GM18520 (cell line): ENCODE measurements at regions not wholly inside any gene's neighbourhood (a gene's known extent, or its start where the extent isn't known, plus 50 kb on each side); places are given as distances from the start of the nearest gene placed in this dataset.

Source experiments
- ATAC-seq: cut with Tn5 transposase; IDR thresholded peaks from one replicate; pipeline ENCODE4 v1.9.1; 2021; ENCODE audit not compliant: unreplicated experiment

GRCh38 chr18:39990540-39990939 lies 1964.5 kb upstream of the PIK3C3 start:
- no peak for ATAC-seq

DNA sequence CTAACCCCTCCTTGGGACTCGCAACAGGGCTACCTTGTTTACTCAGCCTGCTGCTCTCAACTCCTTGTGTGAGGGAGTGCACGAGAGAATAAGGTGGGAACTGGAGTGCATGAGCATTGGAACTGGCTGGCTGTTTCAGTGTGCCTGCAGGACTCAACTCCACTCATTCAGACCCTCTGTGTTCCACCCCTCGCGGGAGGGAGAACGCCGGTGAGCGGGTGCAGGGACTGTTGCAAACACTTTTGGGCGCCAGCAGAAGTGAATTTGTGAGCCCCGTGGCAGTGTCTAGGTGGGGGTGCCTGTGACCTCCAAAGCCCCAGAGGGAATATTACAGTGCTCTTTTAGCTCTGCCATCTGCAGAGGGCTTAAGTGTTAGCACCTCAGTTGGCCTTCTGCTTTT lies 1978.3 kb upstream of the PIK3C3 start:
- no peak for ATAC-seq

GRCh38 chr18:39972521-39972920 lies 1982.5 kb upstream of the PIK3C3 start:
- no peak for ATAC-seq

DNA sequence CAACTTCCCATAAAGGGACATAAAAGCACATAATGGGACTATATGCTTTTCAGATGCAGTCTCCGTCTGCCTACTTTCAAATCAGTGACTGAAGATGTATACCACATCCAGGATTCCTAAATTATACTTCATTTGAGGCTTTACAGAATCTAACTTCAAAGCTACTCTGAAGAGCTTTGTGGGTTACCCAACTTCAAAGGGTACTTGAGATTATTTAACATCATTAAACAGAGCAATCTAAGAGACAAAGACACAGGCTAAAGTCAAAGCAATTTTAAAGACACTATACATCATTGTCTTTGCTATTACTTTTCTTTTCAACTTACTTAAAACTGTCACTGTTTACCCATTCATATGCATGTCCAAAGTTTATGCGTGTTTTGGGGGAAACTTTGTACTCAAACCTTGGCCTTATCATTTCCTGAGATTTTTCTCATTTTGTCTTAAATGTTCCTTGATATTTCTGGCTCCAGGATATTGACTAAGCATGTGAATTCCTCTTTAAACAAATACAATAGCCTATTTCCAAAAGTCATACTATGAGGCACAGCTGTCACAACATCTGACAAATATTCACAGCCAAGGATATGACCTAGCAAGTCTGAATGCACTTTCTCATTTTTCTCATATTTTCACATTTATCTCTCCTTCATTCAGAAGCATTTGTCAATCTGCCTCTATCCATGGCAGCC lies 1985.1 kb upstream of the PIK3C3 start:
- no peak for ATAC-seq

DNA sequence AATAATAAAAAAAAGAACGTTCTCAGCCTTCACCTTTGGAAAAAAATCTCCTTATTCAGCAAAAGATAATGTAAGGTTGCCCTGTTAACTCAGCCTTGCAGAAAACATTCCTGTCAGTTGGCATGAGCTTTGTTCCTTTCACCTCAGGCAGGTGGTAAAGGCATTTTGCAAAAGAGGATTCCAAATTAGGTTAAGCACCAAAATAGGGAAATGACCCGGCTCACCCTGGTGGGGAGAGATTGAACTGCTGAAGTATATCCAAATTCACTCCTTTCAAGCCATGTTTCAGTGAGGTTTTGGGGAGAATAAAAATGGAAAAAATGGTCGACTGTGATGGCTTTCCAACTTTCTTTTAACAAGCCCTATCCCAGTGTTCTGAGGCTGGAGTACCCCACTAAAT lies 1988.8 kb upstream of the PIK3C3 start:
- ATAC-seq: no peak

GRCh38 chr18:39962546-39962945 lies 1992.5 kb upstream of the PIK3C3 start:
- no peak for ATAC-seq

DNA sequence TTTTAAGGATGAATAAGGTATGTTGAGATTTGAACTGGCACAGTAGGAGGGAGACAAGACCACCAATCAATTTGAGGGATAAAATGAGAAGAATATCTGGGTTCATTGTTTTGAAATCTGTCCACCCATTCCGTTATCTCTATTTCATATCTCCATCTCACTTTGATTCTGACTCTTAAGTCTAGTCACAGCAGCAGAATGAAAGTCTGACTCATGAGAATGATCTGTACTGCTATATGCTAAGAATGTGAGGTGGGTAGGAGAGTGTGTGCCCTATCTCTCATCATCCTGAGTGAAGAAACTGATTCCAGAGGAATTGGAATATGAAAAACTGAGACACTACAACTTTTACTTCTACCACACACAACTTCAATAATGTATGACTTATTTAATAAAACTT lies 1994.5 kb upstream of the PIK3C3 start:
- no peak for ATAC-seq

DNA sequence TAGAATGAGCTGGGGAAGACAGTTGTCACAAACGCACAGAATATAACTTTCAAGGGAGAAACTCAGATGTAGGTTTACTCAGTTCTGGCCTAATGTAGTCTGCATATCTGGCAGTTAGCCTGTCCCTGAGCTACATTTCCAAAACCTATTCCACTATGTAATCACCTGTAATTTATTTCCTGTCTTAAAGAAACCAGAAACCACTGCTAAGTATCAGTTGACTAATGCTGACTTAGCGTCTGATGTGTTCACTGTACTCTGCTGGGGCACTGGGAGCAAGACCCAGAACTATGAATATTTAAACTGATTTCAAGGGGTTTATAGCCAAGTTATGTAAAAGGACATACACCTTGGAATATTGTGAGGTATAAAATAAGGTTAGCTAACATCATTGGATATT lies 1995.2 kb upstream of the PIK3C3 start:
- no peak for ATAC-seq

GRCh38 chr18:39958876-39959275 lies 1996.2 kb upstream of the PIK3C3 start:
- ATAC-seq: no peak

DNA sequence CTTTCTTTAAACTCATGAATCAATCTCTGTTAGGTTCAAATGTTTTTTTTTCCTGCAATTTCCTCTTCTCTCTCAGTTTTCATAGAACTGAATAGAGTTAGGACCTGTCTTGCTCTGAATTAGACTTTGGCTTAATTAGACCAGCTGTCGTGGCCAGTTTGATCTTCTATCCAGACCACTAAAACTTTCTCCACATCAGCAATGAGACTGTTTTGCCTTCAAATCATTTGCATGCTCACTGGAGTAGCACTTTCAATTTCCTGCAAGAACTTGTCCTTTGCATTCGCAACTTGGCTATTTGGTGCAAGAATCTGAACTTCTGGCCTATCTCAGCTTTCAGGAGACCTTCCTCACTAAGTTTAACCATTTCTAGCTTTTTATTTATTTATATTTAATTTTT lies 2002.2 kb upstream of the PIK3C3 start:
- ATAC-seq: no peak

- ATAC-seq: no peak
Measured at GRCh38 chr18:39951142-39951720, 2003.8 kb upstream of the PIK3C3 start.

DNA sequence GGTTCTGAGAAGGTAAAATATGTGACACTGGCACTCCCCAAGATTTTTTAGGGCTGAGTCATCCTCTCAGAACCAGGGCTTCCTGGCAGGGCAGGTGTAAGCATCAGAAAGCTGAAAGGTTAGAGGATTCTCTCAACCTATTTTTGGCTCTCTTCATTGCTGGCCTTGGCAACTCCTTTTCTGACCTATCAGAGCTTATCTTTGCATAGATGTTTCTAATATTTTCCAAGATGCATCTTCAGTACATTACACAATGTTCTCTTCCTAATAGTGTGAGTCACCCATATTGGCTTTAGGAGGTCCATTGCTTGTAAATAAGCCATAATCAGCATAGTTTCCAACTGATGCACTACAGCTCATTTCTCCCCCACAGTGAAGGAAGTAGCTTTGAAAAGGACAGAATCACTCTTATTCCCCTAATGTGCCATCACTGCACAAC lies 2008.4 kb upstream of the PIK3C3 start:
- ATAC-seq: no peak

DNA sequence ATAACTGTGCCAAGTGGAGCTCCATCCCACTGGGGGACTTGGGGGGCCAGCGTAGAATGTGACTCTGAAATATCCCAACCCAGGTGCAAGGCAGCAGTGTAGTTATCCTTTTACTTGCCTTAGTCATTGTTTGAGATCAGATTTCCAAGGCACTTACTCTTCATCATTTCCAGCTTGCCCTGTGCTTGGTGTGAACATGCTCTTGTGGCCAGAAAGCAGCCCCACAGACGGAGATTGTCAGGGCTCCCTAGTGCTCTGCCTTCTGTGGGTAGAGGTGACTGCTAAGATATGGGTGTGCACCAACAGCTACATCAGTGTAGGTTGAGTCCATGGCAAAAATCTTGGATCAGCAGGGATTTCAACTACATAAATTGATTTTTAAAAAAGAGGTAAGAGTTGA lies 2010.0 kb upstream of the PIK3C3 start:
- no peak for ATAC-seq

GRCh38 chr18:39942702-39943101 lies 2012.3 kb upstream of the PIK3C3 start:
- ATAC-seq: no peak

DNA sequence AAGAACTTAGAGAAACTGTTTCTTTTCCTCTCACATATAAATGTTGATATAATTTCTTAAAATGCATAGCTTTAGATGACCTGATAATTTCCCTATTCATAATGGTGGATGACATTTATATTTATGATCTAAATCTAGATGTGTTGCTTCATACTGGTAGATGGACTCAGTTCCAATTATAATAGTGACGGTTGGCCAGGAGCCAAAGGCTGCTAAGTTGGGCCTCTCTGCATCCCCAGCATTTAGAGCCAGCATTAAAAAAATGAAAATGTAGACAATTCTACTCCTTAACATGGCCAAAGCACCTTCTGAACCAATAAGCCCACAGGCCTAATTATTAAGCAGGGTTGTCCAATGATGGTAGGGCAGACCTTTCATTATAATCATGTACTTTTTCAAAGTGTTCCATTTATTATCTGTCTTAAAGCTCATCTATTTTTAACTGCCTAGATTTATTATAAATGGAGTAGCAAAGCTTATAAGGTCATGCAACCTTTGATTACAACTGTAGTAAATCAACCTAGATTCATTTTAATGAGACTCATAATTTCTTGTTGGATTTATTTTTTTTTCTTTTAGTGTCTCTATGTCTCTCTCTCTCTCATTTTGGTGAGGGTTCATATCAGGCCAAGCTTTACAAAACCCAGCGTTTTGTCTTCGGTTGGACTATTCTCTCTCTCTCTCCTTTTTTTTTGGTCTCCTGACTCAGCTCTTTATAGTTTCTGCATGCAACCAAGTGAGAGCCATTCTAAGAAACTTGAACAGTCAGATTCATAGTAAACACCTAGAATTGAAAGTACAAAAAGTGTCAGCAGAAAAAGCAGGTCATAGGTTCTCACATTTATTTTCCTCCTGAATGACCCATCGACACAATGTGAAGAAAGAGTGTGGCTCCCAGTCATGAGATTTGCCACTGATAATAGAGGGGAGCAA lies 2016.1 kb upstream of the PIK3C3 start:
- ATAC-seq: no peak

- no peak for ATAC-seq
Measured at GRCh38 chr18:39935598-39935997, 2019.4 kb upstream of the PIK3C3 start.

- ATAC-seq: no peak
Measured at GRCh38 chr18:39918847-39919246, 2036.2 kb upstream of the PIK3C3 start.

- ATAC-seq: no peak
Measured at GRCh38 chr18:39913672-39914366, 2041.2 kb upstream of the PIK3C3 start.

DNA sequence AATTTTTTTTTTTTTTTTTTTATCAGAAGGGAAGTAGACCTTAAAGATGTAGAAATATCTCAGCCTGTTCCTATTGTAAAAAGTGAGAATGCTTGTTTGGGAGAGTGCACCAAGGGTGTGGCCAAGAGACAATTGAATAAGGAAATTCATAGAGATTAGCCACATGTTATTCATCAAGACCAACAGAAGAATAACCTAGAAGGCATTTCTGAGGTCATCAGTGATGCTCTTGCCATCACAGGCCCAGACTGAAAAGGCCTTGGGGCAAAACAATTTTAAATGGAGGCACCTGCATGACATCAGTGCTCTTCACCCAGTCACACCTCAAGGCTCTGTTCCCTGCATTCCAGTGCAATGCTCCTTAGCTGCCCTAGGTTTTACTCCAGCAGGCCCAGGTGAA lies 2043.3 kb upstream of the PIK3C3 start:
- ATAC-seq: no peak

GRCh38 chr18:39909706-39910105 lies 2045.3 kb upstream of the PIK3C3 start:
- ATAC-seq: no peak

GRCh38 chr18:39886136-39886535 lies 2068.9 kb upstream of the PIK3C3 start:
- ATAC-seq: no peak
